ENCODE measurements at regions not wholly inside any gene's neighbourhood (a gene's known extent, or its start where the extent isn't known, plus 50 kb on each side); places are given as distances from the start of the nearest gene placed in this dataset.

GRCh38 chr4:126250006-126250405, 935.3 kb downstream of the FAT4 start:
- Histone ChIP-seq H3K9ac (ENCODE audit: control insufficient read depth, insufficient read depth, low read length) (no peak overlapping the region), H3K79me2 (ENCODE audit: control insufficient read depth, insufficient read depth, low read length) (no peaks in the 10 kb centered on the region), H3K4me1 (ENCODE audit: control insufficient read depth, insufficient read depth, low read length) (no peaks in the 10 kb centered on the region), H3K27ac (ENCODE audit: control insufficient read depth, insufficient read depth) (no peak overlapping the region), H3K9me3 (replicated peaks; ENCODE audit: control insufficient read depth, insufficient read depth, low read length) (no peaks in the 10 kb centered on the region), H3K36me3 (ENCODE audit: control insufficient read depth in 2 of 2, insufficient read depth in 2 of 2, low read length in 1 of 2) (no peaks in the 10 kb centered on the region), H3K4me3 (no peak overlapping the region), H2AFZ (ENCODE audit: control insufficient read depth, low read depth, low read length) (no peak overlapping the region), H3K27me3 (replicated peaks in 1 of 2; ENCODE audit: control insufficient read depth in 2 of 2, insufficient read depth in 2 of 2, low read length in 1 of 2) (no peaks in the 10 kb centered on the region), H3K4me2 (ENCODE audit: control insufficient read depth, insufficient read depth) (no peak overlapping the region), H4K20me1 (ENCODE audit: control insufficient read depth, insufficient read depth) (no peaks in the 10 kb centered on the region)
- ChIA-PET RAD21 (ENCODE audit: unreplicated experiment) (no interaction called here), CTCF (no interaction called here), POLR2A (no interaction called here), SMC1A (ENCODE audit: uncharacterized antibody, unreplicated experiment) (no interaction called here)
- FAIRE-seq (no peak), DNase-seq (ENCODE audit: low read depth, low spot score) (no peak), ATAC-seq (no peak)
- in situ Hi-C loops (cut with MboI) = no loop called here
- no TSS peak for BruUV-seq (replicated peaks)
- intact Hi-C loops (cut with micrococcal nuclease; ENCODE audit: unreplicated experiment) = no loop called here
- 0% methylated on average over 2 of the region's 2 CpGs for WGBS (ENCODE audit: insufficient coverage, insufficient replicate concordance, low lambda C conversion rate, missing lambda C conversion rate)
- TF ChIP-seq HSF1 (IDR thresholded peaks at IDR 0.05; ENCODE audit: low read depth, low read length) (no peak), MAX (IDR thresholded peaks at IDR 0.05; ENCODE audit: low read depth, low read length) (no peak), IRF4 (IDR thresholded peaks at IDR 0.05; ENCODE audit: low read depth, low read length) (no peak), ZNF217 (IDR thresholded peaks at IDR 0.05) (no peak), ZNF207 (IDR thresholded peaks at IDR 0.05; ENCODE audit: borderline replicate concordance) (no peak), NFXL1 (IDR thresholded peaks at IDR 0.05; ENCODE audit: borderline replicate concordance) (no peak), PKNOX1 (IDR thresholded peaks at IDR 0.05) (no peak), KDM1A (IDR thresholded peaks at IDR 0.05; ENCODE audit: borderline replicate concordance) (no peak), PAX5 (IDR thresholded peaks at IDR 0.05; ENCODE audit: borderline replicate concordance, low read depth, low read length) (no peak), SP1 (IDR thresholded peaks at IDR 0.05; ENCODE audit: low read depth, low read length) (no peak), REST (IDR thresholded peaks at IDR 0.05; ENCODE audit: low read depth, low read length) (no peak), ZBED1 (IDR thresholded peaks at IDR 0.05; ENCODE audit: borderline replicate concordance) (no peak), RUNX3 (IDR thresholded peaks at IDR 0.05; ENCODE audit: low read length) (no peak), NBN (IDR thresholded peaks at IDR 0.05) (no peak)
- TF ChIP-seq, protein P1, sequence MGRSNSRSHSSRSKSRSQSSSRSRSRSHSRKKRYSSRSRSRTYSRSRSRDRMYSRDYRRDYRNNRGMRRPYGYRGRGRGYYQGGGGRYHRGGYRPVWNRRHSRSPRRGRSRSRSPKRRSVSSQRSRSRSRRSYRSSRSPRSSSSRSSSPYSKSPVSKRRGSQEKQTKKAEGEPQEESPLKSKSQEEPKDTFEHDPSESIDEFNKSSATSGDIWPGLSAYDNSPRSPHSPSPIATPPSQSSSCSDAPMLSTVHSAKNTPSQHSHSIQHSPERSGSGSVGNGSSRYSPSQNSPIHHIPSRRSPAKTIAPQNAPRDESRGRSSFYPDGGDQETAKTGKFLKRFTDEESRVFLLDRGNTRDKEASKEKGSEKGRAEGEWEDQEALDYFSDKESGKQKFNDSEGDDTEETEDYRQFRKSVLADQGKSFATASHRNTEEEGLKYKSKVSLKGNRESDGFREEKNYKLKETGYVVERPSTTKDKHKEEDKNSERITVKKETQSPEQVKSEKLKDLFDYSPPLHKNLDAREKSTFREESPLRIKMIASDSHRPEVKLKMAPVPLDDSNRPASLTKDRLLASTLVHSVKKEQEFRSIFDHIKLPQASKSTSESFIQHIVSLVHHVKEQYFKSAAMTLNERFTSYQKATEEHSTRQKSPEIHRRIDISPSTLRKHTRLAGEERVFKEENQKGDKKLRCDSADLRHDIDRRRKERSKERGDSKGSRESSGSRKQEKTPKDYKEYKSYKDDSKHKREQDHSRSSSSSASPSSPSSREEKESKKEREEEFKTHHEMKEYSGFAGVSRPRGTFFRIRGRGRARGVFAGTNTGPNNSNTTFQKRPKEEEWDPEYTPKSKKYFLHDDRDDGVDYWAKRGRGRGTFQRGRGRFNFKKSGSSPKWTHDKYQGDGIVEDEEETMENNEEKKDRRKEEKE (IDR thresholded peaks at IDR 0.05) = no peak
- TF ChIP-seq, protein P2, sequence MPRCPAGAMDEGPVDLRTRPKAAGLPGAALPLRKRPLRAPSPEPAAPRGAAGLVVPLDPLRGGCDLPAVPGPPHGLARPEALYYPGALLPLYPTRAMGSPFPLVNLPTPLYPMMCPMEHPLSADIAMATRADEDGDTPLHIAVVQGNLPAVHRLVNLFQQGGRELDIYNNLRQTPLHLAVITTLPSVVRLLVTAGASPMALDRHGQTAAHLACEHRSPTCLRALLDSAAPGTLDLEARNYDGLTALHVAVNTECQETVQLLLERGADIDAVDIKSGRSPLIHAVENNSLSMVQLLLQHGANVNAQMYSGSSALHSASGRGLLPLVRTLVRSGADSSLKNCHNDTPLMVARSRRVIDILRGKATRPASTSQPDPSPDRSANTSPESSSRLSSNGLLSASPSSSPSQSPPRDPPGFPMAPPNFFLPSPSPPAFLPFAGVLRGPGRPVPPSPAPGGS (IDR thresholded peaks at IDR 0.05; ENCODE audit: borderline replicate concordance, insufficient read depth, low read depth, low read length, poor library complexity, severe bottlenecking) = no peak
